Esophagus squamous epithelium (tissue), 4 donors: ENCODE measurements at regions not wholly inside any gene's neighbourhood (a gene's known extent, or its start where the extent isn't known, plus 50 kb on each side); places are given as distances from the start of the nearest gene placed in this dataset.

Experiments used
- CTCF ChIP-seq, 6 experiments: fragments of 450-650 bp in 4 of 6; fragments of 200-600 bp in 2 of 6; sonication (generic) in 2 of 6; IDR thresholded peaks; one replicate each; pipeline ENCODE4 v1.5.1; 2016 to 2019; ENCODE audit warnings: antibody characterized with exemption in 6 of 6, mild to moderate bottlenecking in 4 of 6, moderate library complexity in 4 of 6
- POLR2A ChIP-seq, 4 donors: fragments of 450-650 bp; IDR thresholded peaks; one replicate each; pipeline ENCODE4 v1.6.1; 2017; ENCODE audit warnings: antibody characterized with exemption in 4 of 4, mild to moderate bottlenecking in 4 of 4, moderate library complexity in 3 of 4

- TF ChIP-seq CTCF (IDR thresholded peaks at IDR 0.05) (no peak), POLR2A (IDR thresholded peaks at IDR 0.05) (no peak)
Measured at GRCh38 chr14:65206448-65207096, 104.3 kb upstream of the MAX start.
